ENCODE measurements at regions not wholly inside any gene's neighbourhood (a gene's known extent, or its start where the extent isn't known, plus 50 kb on each side); places are given as distances from the start of the nearest gene placed in this dataset.

DNA sequence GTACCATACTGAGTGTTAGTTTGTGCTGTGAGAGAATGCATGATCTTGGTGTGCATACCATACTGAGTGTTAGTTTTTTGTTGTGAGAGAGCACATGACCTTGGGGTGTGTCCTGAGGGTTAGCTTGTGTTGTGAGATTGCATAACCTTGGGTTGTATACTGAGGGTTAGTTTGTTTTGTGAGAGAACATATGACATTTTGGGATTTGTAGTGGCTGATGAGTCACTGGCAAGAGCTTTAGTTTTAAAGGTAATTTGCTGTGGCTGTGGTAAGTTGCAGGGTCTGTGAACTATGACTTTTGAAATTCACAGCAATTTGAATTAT is 1068.3 kb upstream of the EDIL3 start:
- Histone ChIP-seq H2AFZ (ENCODE audit: low read length) (no peak overlapping the region), H3K9ac (ENCODE audit: extremely low read depth, insufficient read length, low read length) (no peak overlapping the region), H4K91ac (ENCODE audit: insufficient read length, low read depth, low read length) (no peak overlapping the region), H3K27me3 (ENCODE audit: insufficient read depth, low read length) (no peaks in the 10 kb centered on the region), H2BK20ac (ENCODE audit: low read depth, low read length, poor library complexity, severe bottlenecking) (no peak overlapping the region), H2AK5ac (ENCODE audit: insufficient read length, low read length) (no peak overlapping the region), H3K9me3 (ENCODE audit: control insufficient read depth, low read depth, low read length) (no peaks in the 10 kb centered on the region), H2BK5ac (ENCODE audit: insufficient read length, low read length) (peak overlapping the region; percentile 46), H3K14ac (ENCODE audit: insufficient read depth, low read length) (no peak overlapping the region), H3K4ac (ENCODE audit: low read depth, low read length) (no peak overlapping the region), H3K4me2 (ENCODE audit: insufficient read depth, insufficient read length, low read length) (no peak overlapping the region), H3K18ac (ENCODE audit: insufficient read length, low read depth, low read length) (no peak overlapping the region), H3K79me2 (ENCODE audit: insufficient read depth, low read length) (no peaks in the 10 kb centered on the region), H4K8ac (replicated peaks; ENCODE audit: insufficient read length, low read depth, low read length) (no peak overlapping the region), H3K23me2 (ENCODE audit: insufficient read length, low read depth, low read length, poor library complexity, severe bottlenecking) (no peaks in the 10 kb centered on the region), H4K5ac (ENCODE audit: insufficient read length, low read depth, low read length) (no peak overlapping the region), H2BK15ac (ENCODE audit: low read depth, low read length) (no peak overlapping the region), H3K23ac (ENCODE audit: insufficient read length, low read depth, low read length) (no peak overlapping the region), H3K27ac (ENCODE audit: insufficient read length, low read depth, low read length) (no peak overlapping the region), H3K79me1 (ENCODE audit: insufficient read depth, low read depth, low read length, poor library complexity, severe bottlenecking) (no peaks in the 10 kb centered on the region), H3K4me1 (ENCODE audit: insufficient read depth, low read length) (no peaks in the 10 kb centered on the region), H2BK12ac (ENCODE audit: insufficient read length, low read depth, low read length) (no peak overlapping the region), H2BK120ac (ENCODE audit: low read depth, low read length, poor library complexity, severe bottlenecking) (no peak overlapping the region), H3K56ac (ENCODE audit: insufficient read length, low read depth, low read length) (no peak overlapping the region), H4K20me1 (ENCODE audit: control insufficient read depth, insufficient read depth, insufficient read length) (no peaks in the 10 kb centered on the region), H3T11ph (ENCODE audit: low read length) (no peak overlapping the region)
- H3K27ac Mint-ChIP-seq: peak overlapping the region in 1 of 3 experiments; percentile 4; a peak in 1 of 7 replicates
- no peaks in the 10 kb centered on the region for H3K27me3 Mint-ChIP-seq (ENCODE audit: low read depth)
- TF ChIP-seq, protein P1, sequence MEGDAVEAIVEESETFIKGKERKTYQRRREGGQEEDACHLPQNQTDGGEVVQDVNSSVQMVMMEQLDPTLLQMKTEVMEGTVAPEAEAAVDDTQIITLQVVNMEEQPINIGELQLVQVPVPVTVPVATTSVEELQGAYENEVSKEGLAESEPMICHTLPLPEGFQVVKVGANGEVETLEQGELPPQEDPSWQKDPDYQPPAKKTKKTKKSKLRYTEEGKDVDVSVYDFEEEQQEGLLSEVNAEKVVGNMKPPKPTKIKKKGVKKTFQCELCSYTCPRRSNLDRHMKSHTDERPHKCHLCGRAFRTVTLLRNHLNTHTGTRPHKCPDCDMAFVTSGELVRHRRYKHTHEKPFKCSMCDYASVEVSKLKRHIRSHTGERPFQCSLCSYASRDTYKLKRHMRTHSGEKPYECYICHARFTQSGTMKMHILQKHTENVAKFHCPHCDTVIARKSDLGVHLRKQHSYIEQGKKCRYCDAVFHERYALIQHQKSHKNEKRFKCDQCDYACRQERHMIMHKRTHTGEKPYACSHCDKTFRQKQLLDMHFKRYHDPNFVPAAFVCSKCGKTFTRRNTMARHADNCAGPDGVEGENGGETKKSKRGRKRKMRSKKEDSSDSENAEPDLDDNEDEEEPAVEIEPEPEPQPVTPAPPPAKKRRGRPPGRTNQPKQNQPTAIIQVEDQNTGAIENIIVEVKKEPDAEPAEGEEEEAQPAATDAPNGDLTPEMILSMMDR (conservative IDR thresholded peaks at IDR 0.05): no peak
- DNase-seq: no peak
- H3K4me1 Mint-ChIP-seq: no peaks in the 10 kb centered on the region
- H3K4me3 Mint-ChIP-seq: no peak overlapping the region
- H3K9me3 Mint-ChIP-seq: no peaks in the 10 kb centered on the region; a peak in 1 of 5 replicates
- H3K36me3 Mint-ChIP-seq (ENCODE audit: insufficient read depth in 1 of 3, low read depth in 3 of 3): no peaks in the 10 kb centered on the region

Data from H9 (cell line).